ENCODE measurements at regions not wholly inside any gene's neighbourhood (a gene's known extent, or its start where the extent isn't known, plus 50 kb on each side); places are given as distances from the start of the nearest gene placed in this dataset.
"Not testable (repeated sequence)": the region's sequence is repeated elsewhere in the genome, so short reads cannot be mapped to it uniquely, and the experiment has no call there.

DNA sequence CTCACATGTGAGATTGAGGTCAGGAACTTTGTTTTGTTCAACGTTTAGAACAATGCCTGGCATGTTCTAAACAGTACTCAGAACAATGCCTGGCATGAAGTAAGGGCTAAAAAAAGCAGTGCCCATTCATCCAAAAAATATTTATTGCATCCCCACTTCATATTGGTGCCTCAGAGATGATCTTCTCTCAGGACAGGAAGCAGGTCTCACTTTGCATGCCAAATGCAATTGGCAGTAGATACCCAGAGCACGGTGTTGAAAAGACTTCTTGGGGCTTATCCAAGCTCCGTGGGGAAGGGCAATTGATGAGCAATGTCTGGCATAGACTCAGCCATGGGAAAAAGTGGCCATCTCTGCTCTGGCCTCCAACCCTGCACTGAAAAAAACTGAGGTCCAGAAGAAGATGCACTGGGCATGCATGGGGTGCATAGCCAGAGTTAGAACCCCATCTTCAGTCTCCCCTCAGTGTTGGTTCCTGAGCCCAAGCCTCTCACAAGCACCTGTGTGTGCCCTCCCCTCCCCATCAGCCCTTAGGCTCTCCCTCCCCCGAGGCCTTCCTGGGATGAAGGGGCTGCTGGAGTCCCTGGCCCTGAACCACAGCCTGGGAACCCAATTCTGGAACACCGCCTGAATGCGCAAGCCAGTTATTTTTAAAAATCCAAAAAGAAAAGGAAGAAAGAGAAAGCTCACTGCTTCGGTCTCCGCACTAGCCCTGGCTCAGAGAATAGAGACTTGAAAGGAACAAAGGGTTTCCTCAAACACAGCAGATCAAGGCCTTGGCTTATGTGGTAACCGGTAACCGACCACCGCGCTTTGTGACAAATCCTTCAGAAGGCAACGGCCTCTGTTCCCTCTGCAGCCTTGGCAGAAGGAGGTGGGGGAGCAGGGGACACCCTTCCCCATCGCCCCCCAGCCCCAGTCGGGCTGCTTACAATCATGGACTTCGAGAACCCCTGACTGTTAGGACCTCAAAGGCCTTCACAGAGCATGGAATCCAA is 78.5 kb upstream of the SIRPA start:
- Histone ChIP-seq H3K27ac (ENCODE audit: low read depth, low read length, poor library complexity, severe bottlenecking) (no peak overlapping the region), H3K4me2 (ENCODE audit: low read length) (no peak overlapping the region), H4K20me1 (ENCODE audit: insufficient read depth, low read length) (no peaks in the 10 kb centered on the region), H3K9me3 (ENCODE audit: low read length) (no peaks in the 10 kb centered on the region), H3K4me1 (ENCODE audit: insufficient read depth, low read length, poor library complexity, severe bottlenecking) (no peaks in the 10 kb centered on the region), H3K9me2 (ENCODE audit: insufficient read depth, low read length) (no peaks in the 10 kb centered on the region), H3K4me3 (ENCODE audit: low read depth, low read length, poor library complexity, severe bottlenecking) (no peak overlapping the region), H3K79me2 (ENCODE audit: insufficient read depth, low read depth, low read length) (no peaks in the 10 kb centered on the region), H2AFZ (ENCODE audit: low read length) (no peak overlapping the region), H3K36me3 (ENCODE audit: insufficient read depth, low read length) (no peaks in the 10 kb centered on the region)
- TF ChIP-seq EZH2phosphoT487 (IDR thresholded peaks at IDR 0.05; ENCODE audit: borderline replicate concordance, low read depth, low read length): no peak
- ChIA-PET POLR2A (no interaction called here), CTCF (ENCODE audit: unreplicated experiment) (interaction anchor here (0.5 kb wide), 1 partner anchor 171 kb away, joined by 3 read pairs; no protein-coding TSS in a partner anchor)
- DNase-seq (ENCODE audit: low spot score): no peak
- BruUV-seq (replicated peaks): no TSS peak
- intact Hi-C loops (cut with micrococcal nuclease; ENCODE audit: unreplicated experiment): no loop called here

DNA sequence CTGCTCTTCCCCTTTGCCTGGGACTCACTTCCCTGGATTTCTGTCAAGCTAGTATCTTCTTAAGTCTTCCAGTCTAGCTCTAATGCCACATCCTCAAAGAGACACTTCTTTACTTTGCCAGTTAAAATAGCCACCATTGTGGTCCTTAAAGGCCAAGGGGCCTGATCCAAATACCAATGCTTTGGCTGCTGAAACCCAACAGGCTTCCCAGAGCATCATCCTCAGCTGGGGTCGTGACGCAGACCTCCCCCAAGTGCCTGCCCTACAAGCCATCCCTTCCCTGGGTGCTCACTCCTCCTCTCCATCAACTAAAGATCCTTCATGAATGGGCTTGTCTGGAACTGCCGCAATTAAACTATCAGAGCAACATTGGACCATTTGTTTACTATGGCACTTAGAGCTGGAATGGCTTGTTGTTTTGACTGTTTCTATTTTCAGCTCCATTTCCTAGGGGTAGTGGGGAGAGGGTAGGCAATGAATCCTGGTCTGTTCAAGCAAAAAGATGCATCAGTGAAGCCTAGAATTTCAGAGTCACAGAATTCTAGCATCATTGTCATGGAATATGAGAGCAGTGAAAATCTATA is 79.6 kb upstream of the SIRPA start:
- intact Hi-C loops (cut with micrococcal nuclease; ENCODE audit: unreplicated experiment): no loop called here
- H3K9me3 ChIP-seq (ENCODE audit: low read length): no peaks in the 10 kb centered on the region
- DNase-seq (ENCODE audit: low spot score): no peak
- H3K9me2 ChIP-seq (ENCODE audit: insufficient read depth, low read length): no peaks in the 10 kb centered on the region
- BruUV-seq (replicated peaks): no TSS peak
- POLR2A ChIA-PET: no interaction called here
- no peaks in the 10 kb centered on the region for H4K20me1 ChIP-seq (ENCODE audit: insufficient read depth, low read length)
- no peak overlapping the region for H3K4me3 ChIP-seq (ENCODE audit: low read depth, low read length, poor library complexity, severe bottlenecking)
- no peaks in the 10 kb centered on the region for H3K4me1 ChIP-seq (ENCODE audit: insufficient read depth, low read length, poor library complexity, severe bottlenecking)
- no peaks in the 10 kb centered on the region for H3K79me2 ChIP-seq (ENCODE audit: insufficient read depth, low read depth, low read length)
- CTCF ChIA-PET (ENCODE audit: unreplicated experiment): interaction anchor here (0.5 kb wide), 1 partner anchor 172 kb away, joined by 3 read pairs; no protein-coding TSS in a partner anchor
- H2AFZ ChIP-seq (ENCODE audit: low read length): no peak overlapping the region
- H3K36me3 ChIP-seq (ENCODE audit: insufficient read depth, low read length): no peaks in the 10 kb centered on the region
- H3K4me2 ChIP-seq (ENCODE audit: low read length): no peak overlapping the region
- TF ChIP-seq, protein P1, sequence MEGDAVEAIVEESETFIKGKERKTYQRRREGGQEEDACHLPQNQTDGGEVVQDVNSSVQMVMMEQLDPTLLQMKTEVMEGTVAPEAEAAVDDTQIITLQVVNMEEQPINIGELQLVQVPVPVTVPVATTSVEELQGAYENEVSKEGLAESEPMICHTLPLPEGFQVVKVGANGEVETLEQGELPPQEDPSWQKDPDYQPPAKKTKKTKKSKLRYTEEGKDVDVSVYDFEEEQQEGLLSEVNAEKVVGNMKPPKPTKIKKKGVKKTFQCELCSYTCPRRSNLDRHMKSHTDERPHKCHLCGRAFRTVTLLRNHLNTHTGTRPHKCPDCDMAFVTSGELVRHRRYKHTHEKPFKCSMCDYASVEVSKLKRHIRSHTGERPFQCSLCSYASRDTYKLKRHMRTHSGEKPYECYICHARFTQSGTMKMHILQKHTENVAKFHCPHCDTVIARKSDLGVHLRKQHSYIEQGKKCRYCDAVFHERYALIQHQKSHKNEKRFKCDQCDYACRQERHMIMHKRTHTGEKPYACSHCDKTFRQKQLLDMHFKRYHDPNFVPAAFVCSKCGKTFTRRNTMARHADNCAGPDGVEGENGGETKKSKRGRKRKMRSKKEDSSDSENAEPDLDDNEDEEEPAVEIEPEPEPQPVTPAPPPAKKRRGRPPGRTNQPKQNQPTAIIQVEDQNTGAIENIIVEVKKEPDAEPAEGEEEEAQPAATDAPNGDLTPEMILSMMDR (conservative IDR thresholded peaks at IDR 0.05; ENCODE audit: low read length): no peak
- no peak for TF ChIP-seq EZH2phosphoT487 (IDR thresholded peaks at IDR 0.05; ENCODE audit: borderline replicate concordance, low read depth, low read length)
- H3K27ac ChIP-seq (ENCODE audit: low read depth, low read length, poor library complexity, severe bottlenecking): no peak overlapping the region

DNA sequence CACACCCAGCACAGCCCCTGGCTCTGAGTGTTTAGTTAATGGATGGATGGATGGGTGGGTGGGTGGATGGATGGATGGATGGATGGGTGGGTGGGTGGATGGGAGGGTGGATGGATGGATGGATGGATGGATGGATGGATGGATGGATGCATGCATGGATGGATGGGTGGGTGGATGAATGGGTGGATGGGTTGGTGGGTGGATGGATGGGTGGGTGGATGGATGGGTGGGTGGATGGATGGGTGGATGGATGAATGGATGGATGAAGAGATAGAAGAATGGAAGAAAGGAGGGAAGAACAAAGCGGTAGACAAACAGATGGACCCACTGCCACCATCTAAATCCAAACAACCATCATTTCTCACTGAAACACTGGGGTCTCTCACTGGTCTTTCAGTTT is 80.3 kb upstream of the SIRPA start:
- intact Hi-C loops (cut with micrococcal nuclease; ENCODE audit: unreplicated experiment); H3K27ac ChIP-seq (ENCODE audit: low read depth, low read length, poor library complexity, severe bottlenecking); H4K20me1 ChIP-seq (ENCODE audit: insufficient read depth, low read length); H3K4me2 ChIP-seq (ENCODE audit: low read length); DNase-seq (ENCODE audit: low spot score); H3K79me2 ChIP-seq (ENCODE audit: insufficient read depth, low read depth, low read length); H3K36me3 ChIP-seq (ENCODE audit: insufficient read depth, low read length); H3K4me3 ChIP-seq (ENCODE audit: low read depth, low read length, poor library complexity, severe bottlenecking); POLR2A ChIA-PET; H2AFZ ChIP-seq (ENCODE audit: low read length); CTCF ChIA-PET (ENCODE audit: unreplicated experiment); H3K9me3 ChIP-seq (ENCODE audit: low read length); H3K9me2 ChIP-seq (ENCODE audit: insufficient read depth, low read length); BruUV-seq (replicated peaks); H3K4me1 ChIP-seq (ENCODE audit: insufficient read depth, low read length, poor library complexity, severe bottlenecking): not testable (repeated sequence)
